ENCODE measurements at regions not wholly inside any gene's neighbourhood (a gene's known extent, or its start where the extent isn't known, plus 50 kb on each side); places are given as distances from the start of the nearest gene placed in this dataset.

DNA sequence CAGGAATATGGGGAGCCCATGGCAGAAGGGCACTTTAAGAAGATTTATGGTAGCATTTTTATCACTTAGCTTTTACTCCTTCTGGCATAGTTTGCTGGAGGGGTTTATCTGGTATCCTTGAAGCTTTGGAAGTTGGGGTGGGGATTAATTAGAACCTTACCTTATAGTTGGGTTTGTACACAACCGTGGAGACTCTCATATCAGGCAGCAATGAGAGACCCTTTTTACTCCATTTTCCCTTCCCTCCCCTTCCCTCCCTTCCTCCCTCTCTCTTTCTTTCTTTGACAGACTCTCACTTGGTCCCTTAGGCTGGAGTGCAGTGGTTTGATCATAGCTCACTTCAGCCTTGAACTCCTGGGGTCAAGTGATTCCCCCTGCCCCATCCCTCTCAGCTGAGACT, 465.8 kb upstream of the PODXL start:
- TF ChIP-seq EZH2 (IDR thresholded peaks at IDR 0.05): no peak
- TF ChIP-seq, protein P1, sequence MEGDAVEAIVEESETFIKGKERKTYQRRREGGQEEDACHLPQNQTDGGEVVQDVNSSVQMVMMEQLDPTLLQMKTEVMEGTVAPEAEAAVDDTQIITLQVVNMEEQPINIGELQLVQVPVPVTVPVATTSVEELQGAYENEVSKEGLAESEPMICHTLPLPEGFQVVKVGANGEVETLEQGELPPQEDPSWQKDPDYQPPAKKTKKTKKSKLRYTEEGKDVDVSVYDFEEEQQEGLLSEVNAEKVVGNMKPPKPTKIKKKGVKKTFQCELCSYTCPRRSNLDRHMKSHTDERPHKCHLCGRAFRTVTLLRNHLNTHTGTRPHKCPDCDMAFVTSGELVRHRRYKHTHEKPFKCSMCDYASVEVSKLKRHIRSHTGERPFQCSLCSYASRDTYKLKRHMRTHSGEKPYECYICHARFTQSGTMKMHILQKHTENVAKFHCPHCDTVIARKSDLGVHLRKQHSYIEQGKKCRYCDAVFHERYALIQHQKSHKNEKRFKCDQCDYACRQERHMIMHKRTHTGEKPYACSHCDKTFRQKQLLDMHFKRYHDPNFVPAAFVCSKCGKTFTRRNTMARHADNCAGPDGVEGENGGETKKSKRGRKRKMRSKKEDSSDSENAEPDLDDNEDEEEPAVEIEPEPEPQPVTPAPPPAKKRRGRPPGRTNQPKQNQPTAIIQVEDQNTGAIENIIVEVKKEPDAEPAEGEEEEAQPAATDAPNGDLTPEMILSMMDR (IDR thresholded peaks at IDR 0.05): no peak
- TF ChIP-seq EZH2phosphoT487 (IDR thresholded peaks at IDR 0.05): no peak

DNA sequence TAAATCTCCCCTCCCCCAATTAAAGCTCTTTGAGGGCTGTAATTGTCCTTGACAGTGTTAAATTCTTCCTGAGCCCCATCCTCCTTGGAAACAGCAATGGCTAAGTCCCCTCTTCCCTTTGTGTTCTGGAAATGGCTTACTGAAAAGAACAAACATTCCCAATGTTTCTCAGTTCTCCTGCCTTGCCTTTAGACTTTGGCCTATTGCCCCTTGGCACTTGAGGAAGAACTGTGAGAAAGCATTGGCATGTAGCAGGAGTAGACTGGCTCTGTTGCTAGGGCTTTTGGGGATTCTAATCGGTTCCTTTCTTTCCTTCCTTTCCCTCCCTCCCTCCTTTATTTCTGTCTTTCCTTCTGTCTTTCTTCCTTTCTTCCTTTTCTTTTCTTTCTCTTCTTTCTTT, 463.3 kb upstream of the PODXL start:
- no peak overlapping the region for H3K4me3 ChIP-seq
- H3K27ac Mint-ChIP-seq: no peak overlapping the region
- no peak for TF ChIP-seq EZH2 (IDR thresholded peaks at IDR 0.05)
- no peak for TF ChIP-seq EZH2phosphoT487 (IDR thresholded peaks at IDR 0.05)
- TF ChIP-seq, protein P1 (IDR thresholded peaks at IDR 0.05): no peak
- peaks cover 6% of the 10 kb centered on the region for H3K9me3 ChIP-seq (ENCODE audit: low read depth)
- no peaks in the 10 kb centered on the region for H3K4me1 ChIP-seq
- no peak overlapping the region for H2AFZ ChIP-seq (replicated peaks)
- H3K79me2 ChIP-seq (ENCODE audit: low read depth): no peaks in the 10 kb centered on the region
- H3F3A ChIP-seq (ENCODE audit: low read depth): no peaks in the 10 kb centered on the region
- DNase-seq (ENCODE audit: low spot score): no peak
- no peaks in the 10 kb centered on the region for H3K4me1 Mint-ChIP-seq
- H3K4me3 Mint-ChIP-seq: no peak overlapping the region
- H3K27ac ChIP-seq: no peak overlapping the region
- no peaks in the 10 kb centered on the region for H3K36me3 Mint-ChIP-seq
- H3K4me2 ChIP-seq: no peak overlapping the region
- no peaks in the 10 kb centered on the region for H3K27me3 ChIP-seq
- H3K9ac ChIP-seq: no peak overlapping the region
- peaks cover 8% of the 10 kb centered on the region for H3K9me3 Mint-ChIP-seq
- no peaks in the 10 kb centered on the region for H3K27me3 Mint-ChIP-seq (ENCODE audit: insufficient read depth, low read depth)
- no peaks in the 10 kb centered on the region for H4K20me1 ChIP-seq (ENCODE audit: low read depth)
- H3K36me3 ChIP-seq: no peaks in the 10 kb centered on the region

More for the DNA sequence above, 465.8 kb upstream of the PODXL start:
- no peaks in the 10 kb centered on the region for H3K27me3 Mint-ChIP-seq (ENCODE audit: insufficient read depth, low read depth)
- no peaks in the 10 kb centered on the region for H3K4me1 Mint-ChIP-seq
- Histone ChIP-seq H3F3A (ENCODE audit: low read depth) (no peaks in the 10 kb centered on the region), H3K9ac (no peak overlapping the region), H3K9me3 (ENCODE audit: low read depth) (no peaks in the 10 kb centered on the region), H2AFZ (replicated peaks) (no peak overlapping the region), H3K4me1 (peaks cover 5% of the 10 kb centered on the region), H4K20me1 (ENCODE audit: low read depth) (no peaks in the 10 kb centered on the region), H3K36me3 (no peaks in the 10 kb centered on the region), H3K4me3 (no peak overlapping the region), H3K79me2 (ENCODE audit: low read depth) (no peaks in the 10 kb centered on the region), H3K4me2 (no peak overlapping the region), H3K27me3 (no peaks in the 10 kb centered on the region), H3K27ac (no peak overlapping the region)
- DNase-seq (ENCODE audit: low spot score): no peak
- H3K36me3 Mint-ChIP-seq: no peaks in the 10 kb centered on the region
- no peak overlapping the region for H3K27ac Mint-ChIP-seq
- H3K9me3 Mint-ChIP-seq: peaks cover 3% of the 10 kb centered on the region
- no peak overlapping the region for H3K4me3 Mint-ChIP-seq

DNA sequence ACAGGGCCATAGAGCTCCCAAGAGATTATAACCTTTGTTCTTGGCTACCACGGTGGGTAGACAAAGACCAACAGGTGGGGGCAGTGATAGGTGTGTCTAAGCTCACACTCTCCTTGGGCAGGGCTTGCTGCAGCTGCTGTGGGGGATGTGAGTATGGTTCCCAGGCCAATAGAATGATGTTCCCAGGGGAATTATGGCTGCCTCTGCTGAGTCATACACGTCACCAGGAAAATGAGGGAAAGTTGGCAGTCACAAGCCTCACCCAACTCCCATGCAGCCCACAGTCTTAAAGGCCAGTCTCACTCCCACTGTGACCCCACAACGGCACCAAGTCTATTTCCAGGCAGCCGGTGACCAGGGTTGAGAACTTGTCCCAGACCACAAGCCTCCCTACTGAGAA, 453.4 kb upstream of the PODXL start:
- Histone ChIP-seq H3F3A (ENCODE audit: low read depth) (no peaks in the 10 kb centered on the region), H3K27me3 (no peaks in the 10 kb centered on the region), H3K4me1 (no peaks in the 10 kb centered on the region), H3K4me3 (no peak overlapping the region), H3K27ac (no peak overlapping the region), H3K9ac (no peak overlapping the region), H3K79me2 (ENCODE audit: low read depth) (no peaks in the 10 kb centered on the region), H2AFZ (replicated peaks) (no peak overlapping the region), H3K36me3 (no peaks in the 10 kb centered on the region), H3K9me3 (ENCODE audit: low read depth) (peaks cover 4% of the 10 kb centered on the region), H4K20me1 (ENCODE audit: low read depth) (no peaks in the 10 kb centered on the region), H3K4me2 (no peak overlapping the region)
- H3K27me3 Mint-ChIP-seq (ENCODE audit: insufficient read depth, low read depth): no peaks in the 10 kb centered on the region
- H3K27ac Mint-ChIP-seq: no peak overlapping the region
- TF ChIP-seq, protein P1 (IDR thresholded peaks at IDR 0.05): no peak
- TF ChIP-seq EZH2phosphoT487 (IDR thresholded peaks at IDR 0.05): no peak
- H3K4me3 Mint-ChIP-seq: no peak overlapping the region
- peaks cover 24% of the 10 kb centered on the region for H3K9me3 Mint-ChIP-seq
- DNase-seq (ENCODE audit: low spot score): no peak
- no peaks in the 10 kb centered on the region for H3K4me1 Mint-ChIP-seq
- peaks cover 2% of the 10 kb centered on the region for H3K36me3 Mint-ChIP-seq
